ENCODE measurements at regions not wholly inside any gene's neighbourhood (a gene's known extent, or its start where the extent isn't known, plus 50 kb on each side); places are given as distances from the start of the nearest gene placed in this dataset.

DNA sequence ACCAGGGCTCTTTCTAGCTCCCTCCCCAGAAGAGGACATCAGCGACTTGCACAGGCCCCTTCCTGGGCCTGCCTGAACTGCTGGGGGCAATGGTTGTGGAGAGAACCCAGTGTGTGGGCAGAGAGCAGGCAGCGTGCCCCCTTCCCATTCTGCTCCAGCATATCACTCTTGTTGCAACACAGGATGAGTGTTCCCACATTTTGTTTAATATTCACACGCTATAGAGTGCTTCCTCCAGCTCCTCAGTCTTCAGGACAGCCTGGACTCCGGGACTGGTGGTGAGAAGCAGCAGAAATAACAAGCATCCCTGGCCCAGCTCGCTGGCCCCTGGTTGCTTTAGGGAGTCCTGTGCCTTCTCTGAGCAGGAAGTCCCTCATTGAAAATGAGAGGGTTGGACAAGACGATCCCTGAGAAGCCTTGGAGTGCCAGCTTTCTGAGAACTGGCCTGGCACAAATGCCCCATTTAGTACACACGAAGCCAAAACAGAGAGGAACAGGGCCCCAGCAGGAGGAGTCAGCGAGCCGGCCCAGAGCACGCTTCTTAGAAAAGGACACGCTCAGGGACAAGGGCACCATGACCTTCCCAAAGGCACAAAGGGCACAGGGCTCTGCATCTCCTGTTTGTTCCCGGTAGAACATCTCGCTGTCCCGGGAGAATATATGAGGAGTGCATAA is 84.2 kb upstream of the FOXC1 start:
- no peak overlapping the region for H3K4me3 ChIP-seq (ENCODE audit: insufficient read depth, low read depth, low read length)
- H3K79me1 ChIP-seq (ENCODE audit: low read depth in 1 of 2, low read length in 2 of 2) = no peaks in the 10 kb centered on the region
- no peak overlapping the region for H3K56ac ChIP-seq (ENCODE audit: extremely low read depth, insufficient read depth, low read length)
- peaks cover 16% of the 10 kb centered on the region for H3K27me3 ChIP-seq (ENCODE audit: control insufficient read depth, insufficient read depth, low read length)
- no peak overlapping the region for H2AFZ ChIP-seq (replicated peaks; ENCODE audit: low read length, poor library complexity)
- DNase-seq (peak; percentile 23), ATAC-seq (ENCODE audit: low read depth) (peak; percentile 25; the same call in 1 of the 2 replicates)
- POLR2A ChIA-PET (ENCODE audit: unreplicated experiment) = no interaction called here
- no peaks in the 10 kb centered on the region for H3K9me3 ChIP-seq (ENCODE audit: control insufficient read depth, insufficient read depth, low read length)
- no TSS peak for BruUV-seq (replicated peaks)
- H2BK120ac ChIP-seq (ENCODE audit: low read depth, low read length) = no peak overlapping the region
- peaks cover 4% of the 10 kb centered on the region; the same call in 1 of the 2 replicates for H3K9me1 ChIP-seq (ENCODE audit: insufficient read depth, low read length)
- peaks cover 10% of the 10 kb centered on the region; the same call in 1 of the 2 replicates for H3K4me1 ChIP-seq (ENCODE audit: control insufficient read depth, insufficient read depth, low read length)
- no peak overlapping the region for H3K27ac ChIP-seq (ENCODE audit: insufficient read depth, low read length)
- CTCF ChIA-PET = no interaction called here
- H4K8ac ChIP-seq (ENCODE audit: low read depth in 2 of 2, low read length in 2 of 2) = no peak overlapping the region
- H3K4me2 ChIP-seq (ENCODE audit: low read depth, low read length) = no peak overlapping the region
- dilution Hi-C loops (cut with HindIII; ENCODE audit: low sequenced_read_pairs, unreplicated experiment) (no loop called here), intact Hi-C loops (cut with micrococcal nuclease) (no loop called here), in situ Hi-C loops (cut with MboI; ENCODE audit: low sequenced_read_pairs) (no loop called here)
- no peak overlapping the region for H2BK15ac ChIP-seq (ENCODE audit: low read depth, low read length)
- 79% methylated on average over 6 of the region's 14 CpGs; no CpG with 5 or more reads in 1 of the 2 experiments for WGBS, 2 experiments (ENCODE audit: extremely low coverage in 2 of 2, insufficient read length in 1 of 2)
- H3K4ac ChIP-seq (ENCODE audit: low read depth, low read length) = no peak overlapping the region
- no peak overlapping the region for H2BK5ac ChIP-seq (ENCODE audit: low read depth, low read length, poor library complexity, severe bottlenecking)
- H4K91ac ChIP-seq (ENCODE audit: insufficient read depth, low read depth, low read length) = no peak overlapping the region
- no peak overlapping the region for H3K23ac ChIP-seq (ENCODE audit: low read depth, low read length)
- H2BK20ac ChIP-seq (ENCODE audit: low read depth, low read length) = no peak overlapping the region
- H4K20me1 ChIP-seq (ENCODE audit: insufficient read depth, low read length) = no peaks in the 10 kb centered on the region
- H3K36me3 ChIP-seq (ENCODE audit: control insufficient read depth, insufficient read depth, low read length) = no peaks in the 10 kb centered on the region
- no peak overlapping the region for H3K9ac ChIP-seq (ENCODE audit: low read depth, low read length)
- H3K14ac ChIP-seq (replicated peaks; ENCODE audit: low read depth, low read length) = no peak overlapping the region
- no peak overlapping the region for H3K18ac ChIP-seq (ENCODE audit: low read depth, low read length)
- TF ChIP-seq RCOR1 (IDR thresholded peaks at IDR 0.05; ENCODE audit: insufficient replicate concordance, low read length) = no peak
- TF ChIP-seq CEBPB (IDR thresholded peaks at IDR 0.05; ENCODE audit: low read depth, low read length) = peak; percentile 51
- TF ChIP-seq RFX5 (IDR thresholded peaks at IDR 0.05; ENCODE audit: low read depth, low read length) = no peak
- TF ChIP-seq MXI1 (IDR thresholded peaks at IDR 0.05; ENCODE audit: borderline replicate concordance, low read depth, low read length) = no peak
- TF ChIP-seq RAD21 (IDR thresholded peaks at IDR 0.05; ENCODE audit: low read length) = no peak
- no peak overlapping the region for H4K5ac ChIP-seq (ENCODE audit: low read depth, low read length)
- no peak overlapping the region for H2AK9ac ChIP-seq (replicated peaks; ENCODE audit: low read depth, low read length, poor library complexity)
- no peak overlapping the region for H2AK5ac ChIP-seq (ENCODE audit: low read depth, low read length)

All from IMR-90 (cell line).